HG03520 (cell line): ENCODE measurements at regions not wholly inside any gene's neighbourhood (a gene's known extent, or its start where the extent isn't known, plus 50 kb on each side); places are given as distances from the start of the nearest gene placed in this dataset.

Experiments
- ATAC-seq: cut with Tn5 transposase; IDR thresholded peaks from one replicate; pipeline ENCODE4 v1.9.1; 2021; ENCODE audit warnings: mild to moderate bottlenecking, moderate library complexity; ENCODE audit not compliant: unreplicated experiment

GRCh38 chr14:38101679-38102078, 106.0 kb upstream of the SSTR1 start:
- no peak for ATAC-seq

- no peak for ATAC-seq
These were observed 104.0 kb upstream of the SSTR1 start for GRCh38 chr14:38103542-38104225.

- no peak for ATAC-seq
These were observed 102.5 kb upstream of the SSTR1 start for GRCh38 chr14:38105106-38105702.

GRCh38 chr14:38107216-38107631, 100.5 kb upstream of the SSTR1 start:
- ATAC-seq: no peak

- no peak for ATAC-seq
These were observed 99.0 kb upstream of the SSTR1 start for GRCh38 chr14:38108681-38109080.

GRCh38 chr14:38110258-38110657, 97.4 kb upstream of the SSTR1 start:
- no peak for ATAC-seq

GRCh38 chr14:38111046-38111445, 96.7 kb upstream of the SSTR1 start:
- no peak for ATAC-seq

- ATAC-seq: no peak
These were observed 94.2 kb upstream of the SSTR1 start for GRCh38 chr14:38113546-38113945.

- ATAC-seq: no peak
These were observed 90.8 kb upstream of the SSTR1 start for GRCh38 chr14:38116895-38117294.

- ATAC-seq: no peak
These were observed 87.6 kb upstream of the SSTR1 start for GRCh38 chr14:38120109-38120508.

GRCh38 chr14:38121320-38122020, 86.2 kb upstream of the SSTR1 start:
- ATAC-seq: no peak

GRCh38 chr14:38122241-38122640, 85.5 kb upstream of the SSTR1 start:
- no peak for ATAC-seq

GRCh38 chr14:38124506-38124905, 83.2 kb upstream of the SSTR1 start:
- no peak for ATAC-seq

- ATAC-seq: no peak
These were observed 82.1 kb upstream of the SSTR1 start for GRCh38 chr14:38125481-38126037.

- no peak for ATAC-seq
These were observed 80.3 kb upstream of the SSTR1 start for GRCh38 chr14:38127356-38127755.

GRCh38 chr14:38127784-38128183, 79.9 kb upstream of the SSTR1 start:
- no peak for ATAC-seq

GRCh38 chr14:38128640-38129039, 79.1 kb upstream of the SSTR1 start:
- no peak for ATAC-seq

GRCh38 chr14:38129192-38129591, 78.5 kb upstream of the SSTR1 start:
- no peak for ATAC-seq

GRCh38 chr14:38129705-38130104, 78.0 kb upstream of the SSTR1 start:
- ATAC-seq: no peak

GRCh38 chr14:38134416-38135030, 73.2 kb upstream of the SSTR1 start:
- no peak for ATAC-seq

GRCh38 chr14:38135106-38135867, 72.4 kb upstream of the SSTR1 start:
- ATAC-seq: no peak
